ENCODE measurements at regions not wholly inside any gene's neighbourhood (a gene's known extent, or its start where the extent isn't known, plus 50 kb on each side); places are given as distances from the start of the nearest gene placed in this dataset.

- ATAC-seq (ENCODE audit: low FRiP score) (no peak), DNase-seq (ENCODE audit: low spot score) (no peak)
- TF ChIP-seq CTCF (IDR thresholded peaks at IDR 0.05) = no peak
Measured at GRCh38 chr6:112874881-112875280, 527.8 kb downstream of the RFPL4B start.

GRCh38 chr6:112877134-112878100, 530.3 kb downstream of the RFPL4B start:
- TF ChIP-seq CTCF (IDR thresholded peaks at IDR 0.05) = no peak
- ATAC-seq (ENCODE audit: low FRiP score) = peak; percentile 68
- no peak for DNase-seq (ENCODE audit: low spot score)

GRCh38 chr6:112879920-112880413, 532.8 kb downstream of the RFPL4B start:
- no peak for TF ChIP-seq CTCF (IDR thresholded peaks at IDR 0.05)
- no peak for DNase-seq (ENCODE audit: low spot score)
- ATAC-seq (ENCODE audit: low FRiP score) = no peak

DNA sequence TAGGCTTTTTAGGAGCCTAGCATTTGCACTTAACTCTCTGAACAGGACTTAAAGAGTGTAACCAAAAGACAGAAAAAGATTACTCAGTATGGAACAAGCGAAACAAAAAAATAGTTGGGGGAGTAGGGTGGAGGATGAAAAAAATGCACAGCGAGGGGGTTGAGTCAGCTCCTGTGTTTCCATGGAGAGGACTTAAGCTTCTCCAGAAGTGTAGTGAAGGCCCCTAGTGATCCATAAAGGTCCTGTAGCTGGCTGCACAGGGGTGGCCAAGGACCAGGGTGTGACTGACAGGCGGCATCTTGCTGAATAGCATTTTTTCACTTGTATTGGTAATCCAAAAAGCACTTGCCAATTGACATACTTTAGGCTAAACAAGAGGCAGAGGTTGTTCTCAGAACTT, 533.9 kb downstream of the RFPL4B start:
- ATAC-seq (ENCODE audit: low FRiP score) (no peak), DNase-seq (ENCODE audit: low spot score) (no peak)
- no peak for TF ChIP-seq CTCF (IDR thresholded peaks at IDR 0.05)

DNA sequence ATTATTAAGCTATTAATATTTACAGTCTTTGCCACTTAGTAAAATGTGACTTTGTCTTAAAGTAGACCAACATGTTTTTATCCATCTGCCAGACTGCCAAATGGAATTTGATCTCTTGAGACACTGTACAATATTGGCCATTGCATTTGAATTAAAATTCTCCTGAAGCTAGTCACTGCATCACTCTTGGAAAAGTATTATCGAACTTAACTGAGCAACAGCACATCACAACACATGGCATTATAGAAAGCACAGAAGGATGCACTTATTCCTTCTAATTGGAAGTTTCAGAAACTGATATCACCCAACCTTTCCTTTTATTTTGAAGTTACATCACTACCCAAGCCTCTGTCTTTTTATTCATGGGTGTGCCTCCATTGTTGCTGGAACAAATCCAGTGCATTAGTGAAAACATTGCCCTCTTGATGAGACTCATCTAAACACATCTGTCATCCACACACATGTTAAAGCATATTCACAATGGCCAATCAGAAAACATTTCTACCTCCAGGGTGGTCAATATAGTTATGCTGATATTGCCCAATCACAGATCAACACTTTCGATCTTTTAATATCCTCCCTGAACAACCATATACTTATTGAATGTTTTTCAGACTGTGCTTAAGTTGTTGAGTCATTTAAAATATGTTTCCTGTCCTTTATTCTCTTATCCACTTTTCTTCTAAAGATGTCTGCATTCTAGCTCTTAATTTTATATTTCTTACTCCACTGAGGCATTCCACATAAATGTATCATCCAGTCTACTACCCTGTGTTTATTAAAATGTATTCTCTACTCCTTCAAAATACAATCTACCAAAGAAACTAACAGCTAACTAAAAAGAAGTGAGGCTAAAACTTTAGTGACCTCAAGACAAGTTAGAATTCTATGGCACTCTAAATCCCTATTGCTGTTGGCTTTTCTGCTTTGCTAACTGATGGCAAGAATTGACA, 535.0 kb downstream of the RFPL4B start:
- no peak for DNase-seq (ENCODE audit: low spot score)
- no peak for ATAC-seq (ENCODE audit: low FRiP score)
- no peak for TF ChIP-seq CTCF (IDR thresholded peaks at IDR 0.05)

DNA sequence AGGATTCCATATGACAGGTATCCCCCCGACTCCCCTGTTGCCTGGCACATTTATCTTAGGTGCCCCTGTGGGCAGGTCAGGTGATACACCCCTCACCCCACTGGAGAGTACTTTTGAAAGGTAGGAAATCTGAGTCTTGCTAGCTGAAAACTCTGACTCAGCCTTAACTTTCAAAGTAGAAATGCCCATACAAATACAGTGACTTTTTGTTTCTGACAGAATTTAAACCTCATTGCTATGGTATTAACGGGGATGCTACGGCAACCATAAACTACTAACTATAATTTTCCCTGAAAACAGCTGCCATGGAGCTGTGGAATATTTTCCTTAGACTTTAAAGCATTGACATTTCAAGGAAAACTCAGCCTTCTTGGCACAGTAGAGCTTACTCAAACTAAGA, 536.0 kb downstream of the RFPL4B start:
- TF ChIP-seq CTCF (IDR thresholded peaks at IDR 0.05) = no peak
- no peak for ATAC-seq (ENCODE audit: low FRiP score)

More for the DNA sequence above, 536.0 kb downstream of the RFPL4B start:
- DNase-seq (ENCODE audit: low spot score) = no peak
